Smooth muscle cell (in vitro differentiated cells): ENCODE measurements at regions not wholly inside any gene's neighbourhood (a gene's known extent, or its start where the extent isn't known, plus 50 kb on each side); places are given as distances from the start of the nearest gene placed in this dataset.

ENCODE experiments used
- DNase-seq: peaks from one replicate; lab custom pipeline; 2025; ENCODE audit not compliant: unreplicated experiment; lab: John Stamatoyannopoulos, UW
- H2AFZ ChIP-seq: fragments of 200-600 bp; sonication (generic); 2 replicates; pipeline ENCODE4 v1.6.0; 2016; ENCODE audit warnings: antibody characterized with exemption, low read depth, mild to moderate bottlenecking
- H3F3A ChIP-seq: fragments of 200-600 bp; sonication (generic); 2 replicates; pipeline ENCODE4 v1.6.0; 2017; ENCODE audit warnings: antibody characterized with exemption, low read depth
- H3K27ac ChIP-seq: fragments of 200-600 bp; sonication (generic); 2 replicates; pipeline ENCODE4 v1.5.1; 2016; ENCODE audit warnings: low read depth, mild to moderate bottlenecking
- H3K27me3 ChIP-seq: fragments of 200-600 bp; sonication (generic); 2 replicates; pipeline ENCODE4 v1.6.1; 2016; ENCODE audit warnings: low read depth, mild to moderate bottlenecking
- H3K36me3 ChIP-seq: fragments of 200-600 bp; sonication (generic); 2 replicates; pipeline ENCODE4 v1.5.1; 2016; ENCODE audit warnings: low read depth
- H3K4me1 ChIP-seq: fragments of 200-600 bp; sonication (generic); 2 replicates; pipeline ENCODE4 v1.5.1; 2016; ENCODE audit warnings: low read depth
- H3K4me2 ChIP-seq: fragments of 200-600 bp; sonication (generic); 2 replicates; pipeline ENCODE4 v1.6.0; 2016; ENCODE audit warnings: mild to moderate bottlenecking
- H3K4me3 ChIP-seq: fragments of 200-600 bp; sonication (generic); 2 replicates; pipeline ENCODE4 v1.5.1; 2016; ENCODE audit warnings: mild to moderate bottlenecking
- H3K79me2 ChIP-seq: fragments of 200-600 bp; sonication (generic); 2 replicates; pipeline ENCODE4 v1.6.0; 2016; ENCODE audit warnings: low read depth, mild to moderate bottlenecking
- H3K9ac ChIP-seq: fragments of 200-600 bp; sonication (generic); 2 replicates; pipeline ENCODE4 v1.6.0; 2016; ENCODE audit warnings: low read depth
- H3K9me3 ChIP-seq: fragments of 200-600 bp; sonication (generic); replicated peaks from 2 replicates; pipeline ENCODE4 v1.5.1; 2016; ENCODE audit warnings: low read depth
- H4K20me1 ChIP-seq: fragments of 200-600 bp; sonication (generic); 2 replicates; pipeline ENCODE4 v1.6.0; 2016; ENCODE audit warnings: low read depth
- CTCF ChIP-seq: fragments of 200-600 bp; sonication (generic); IDR thresholded peaks from 2 replicates; pipeline ENCODE4 v1.5.1; 2017; ENCODE audit warnings: borderline replicate concordance, mild to moderate bottlenecking, antibody characterized with exemption; ENCODE audit not compliant: insufficient read depth, poor library complexity, severe bottlenecking
- WGBS: methylation state at CpG from one replicate; pipeline ENCODE4 v1.1.7; 2016; ENCODE audit warnings: low lambda C conversion rate; 5-methylcytosine and 5-hydroxymethylcytosine counted together

GRCh38 chr4:108313546-108314339 lies 145.0 kb upstream of the LEF1 start:
- H3K9me3 ChIP-seq: no peaks in the 10 kb centered on the region
- no peak overlapping the region for H3K4me3 ChIP-seq
- no peak overlapping the region for H3K4me2 ChIP-seq
- H3K27ac ChIP-seq: no peak overlapping the region
- no peaks in the 10 kb centered on the region for H3K79me2 ChIP-seq
- WGBS: 69% methylated on average over 5 of the region's 5 CpGs
- no peaks in the 10 kb centered on the region for H3K4me1 ChIP-seq
- no peak for DNase-seq
- no peak for TF ChIP-seq CTCF
- H3K27me3 ChIP-seq: no peaks in the 10 kb centered on the region
- H3F3A ChIP-seq: no peaks in the 10 kb centered on the region
- no peaks in the 10 kb centered on the region for H4K20me1 ChIP-seq
- H3K36me3 ChIP-seq: no peaks in the 10 kb centered on the region
- H3K9ac ChIP-seq: no peak overlapping the region
- peak overlapping the region; percentile 58 for H2AFZ ChIP-seq

GRCh38 chr4:108311313-108311712 lies 142.6 kb upstream of the LEF1 start:
- TF ChIP-seq CTCF: no peak
- no peaks in the 10 kb centered on the region for H4K20me1 ChIP-seq
- H3K9ac ChIP-seq: no peak overlapping the region
- H3K4me2 ChIP-seq: no peak overlapping the region
- no peak overlapping the region for H2AFZ ChIP-seq
- 96% methylated on average over 1 of the region's 1 CpG for WGBS
- H3K79me2 ChIP-seq: no peaks in the 10 kb centered on the region
- H3K27ac ChIP-seq: no peak overlapping the region
- no peaks in the 10 kb centered on the region for H3F3A ChIP-seq
- H3K36me3 ChIP-seq: no peaks in the 10 kb centered on the region
- H3K9me3 ChIP-seq: no peaks in the 10 kb centered on the region
- H3K4me3 ChIP-seq: no peak overlapping the region
- no peaks in the 10 kb centered on the region for H3K4me1 ChIP-seq
- H3K27me3 ChIP-seq: no peaks in the 10 kb centered on the region
- DNase-seq: no peak

- no peak for DNase-seq
These were observed 134.9 kb upstream of the LEF1 start for GRCh38 chr4:108303488-108304177.

More at GRCh38 chr4:108303488-108304177, 134.9 kb upstream of the LEF1 start:
- H2AFZ ChIP-seq: no peak overlapping the region
- H3K27ac ChIP-seq: no peak overlapping the region
- 57% methylated on average over 5 of the region's 5 CpGs for WGBS
- H3K27me3 ChIP-seq: no peaks in the 10 kb centered on the region
- TF ChIP-seq CTCF: no peak
- H4K20me1 ChIP-seq: no peaks in the 10 kb centered on the region
- H3K4me2 ChIP-seq: no peak overlapping the region
- no peaks in the 10 kb centered on the region for H3K9me3 ChIP-seq
- H3K36me3 ChIP-seq: no peaks in the 10 kb centered on the region
- H3K79me2 ChIP-seq: no peaks in the 10 kb centered on the region
- H3F3A ChIP-seq: no peaks in the 10 kb centered on the region
- H3K4me3 ChIP-seq: no peak overlapping the region
- no peak overlapping the region for H3K9ac ChIP-seq
- peaks cover 7% of the 10 kb centered on the region for H3K4me1 ChIP-seq
